Skeletal muscle satellite cell (primary cell): ENCODE measurements at regions not wholly inside any gene's neighbourhood (a gene's known extent, or its start where the extent isn't known, plus 50 kb on each side); places are given as distances from the start of the nearest gene placed in this dataset.

Experiments
- H3K27me3 ChIP-seq: 2 replicates; pipeline ENCODE4 v1.7.0; 2013; ENCODE audit warnings: low read length; ENCODE audit not compliant: control insufficient read depth, insufficient read depth
- H3K36me3 ChIP-seq: 2 replicates; pipeline ENCODE4 v1.7.0; 2013; ENCODE audit warnings: mild to moderate bottlenecking, control low read depth, low read length; ENCODE audit not compliant: insufficient read depth
- H3K4me1 ChIP-seq: 2 replicates; pipeline ENCODE4 v1.7.0; 2013; ENCODE audit warnings: low read length; ENCODE audit not compliant: control insufficient read depth, insufficient read depth
- H3K4me2 ChIP-seq: 2 replicates; pipeline ENCODE4 v1.7.0; 2013; ENCODE audit warnings: mild to moderate bottlenecking, low read length
- H3K4me3 ChIP-seq: 2 replicates; pipeline ENCODE4 v1.7.0; 2013; ENCODE audit warnings: low read length
- H3K9ac ChIP-seq: 2 replicates; pipeline ENCODE4 v1.7.0; 2013; ENCODE audit warnings: mild to moderate bottlenecking, low read depth, low read length, moderate library complexity
- H3K9me3 ChIP-seq: replicated peaks from 2 replicates; pipeline ENCODE4 v1.7.0; 2013; ENCODE audit warnings: mild to moderate bottlenecking, control low read depth, low read length

- H3K4me3 ChIP-seq: no peak overlapping the region
- no peaks in the 10 kb centered on the region for H3K9me3 ChIP-seq
- peak overlapping the region; percentile 15 for H3K4me2 ChIP-seq
- H3K4me1 ChIP-seq: peaks cover 20% of the 10 kb centered on the region
- no peaks in the 10 kb centered on the region for H3K27me3 ChIP-seq
- no peaks in the 10 kb centered on the region for H3K36me3 ChIP-seq
- no peak overlapping the region for H3K9ac ChIP-seq
Observed at GRCh38 chr6:126824226-126824625, 294.2 kb upstream of the RSPO3 start.

- H3K36me3 ChIP-seq: no peaks in the 10 kb centered on the region
- no peak overlapping the region for H3K9ac ChIP-seq
- no peak overlapping the region for H3K4me3 ChIP-seq
- H3K9me3 ChIP-seq: no peaks in the 10 kb centered on the region
- peaks cover 20% of the 10 kb centered on the region for H3K4me1 ChIP-seq
- no peaks in the 10 kb centered on the region for H3K27me3 ChIP-seq
- peak overlapping the region; percentile 11 for H3K4me2 ChIP-seq
Observed at GRCh38 chr6:126824815-126825214, 293.7 kb upstream of the RSPO3 start.

- Histone ChIP-seq H3K4me1 (peaks cover 20% of the 10 kb centered on the region), H3K36me3 (no peaks in the 10 kb centered on the region), H3K4me2 (no peak overlapping the region), H3K4me3 (no peak overlapping the region), H3K9me3 (no peaks in the 10 kb centered on the region), H3K9ac (no peak overlapping the region), H3K27me3 (no peaks in the 10 kb centered on the region)
Observed at GRCh38 chr6:126826166-126826714, 292.2 kb upstream of the RSPO3 start.

GRCh38 chr6:126831461-126831860, 287.0 kb upstream of the RSPO3 start:
- no peaks in the 10 kb centered on the region for H3K27me3 ChIP-seq
- H3K4me3 ChIP-seq: no peak overlapping the region
- no peak overlapping the region for H3K4me2 ChIP-seq
- H3K36me3 ChIP-seq: no peaks in the 10 kb centered on the region
- no peaks in the 10 kb centered on the region for H3K9me3 ChIP-seq
- H3K4me1 ChIP-seq: peaks cover 6% of the 10 kb centered on the region
- H3K9ac ChIP-seq: no peak overlapping the region

GRCh38 chr6:126842769-126843168, 275.7 kb upstream of the RSPO3 start:
- H3K4me2 ChIP-seq: no peak overlapping the region
- no peak overlapping the region for H3K4me3 ChIP-seq
- no peaks in the 10 kb centered on the region for H3K4me1 ChIP-seq
- no peaks in the 10 kb centered on the region for H3K9me3 ChIP-seq
- H3K9ac ChIP-seq: no peak overlapping the region
- H3K36me3 ChIP-seq: no peaks in the 10 kb centered on the region
- no peaks in the 10 kb centered on the region for H3K27me3 ChIP-seq

- H3K36me3 ChIP-seq: no peaks in the 10 kb centered on the region
- no peaks in the 10 kb centered on the region for H3K4me1 ChIP-seq
- no peak overlapping the region for H3K4me3 ChIP-seq
- H3K9me3 ChIP-seq: no peaks in the 10 kb centered on the region
- no peak overlapping the region for H3K9ac ChIP-seq
- no peak overlapping the region for H3K4me2 ChIP-seq
- H3K27me3 ChIP-seq: no peaks in the 10 kb centered on the region
Observed at GRCh38 chr6:126848119-126848518, 270.4 kb upstream of the RSPO3 start.

- H3K4me1 ChIP-seq: no peaks in the 10 kb centered on the region
- H3K9ac ChIP-seq: no peak overlapping the region
- no peak overlapping the region for H3K4me3 ChIP-seq
- no peaks in the 10 kb centered on the region for H3K27me3 ChIP-seq
- no peaks in the 10 kb centered on the region for H3K9me3 ChIP-seq
- H3K36me3 ChIP-seq: no peaks in the 10 kb centered on the region
- H3K4me2 ChIP-seq: no peak overlapping the region
Observed at GRCh38 chr6:126867641-126868040, 250.8 kb upstream of the RSPO3 start.

DNA sequence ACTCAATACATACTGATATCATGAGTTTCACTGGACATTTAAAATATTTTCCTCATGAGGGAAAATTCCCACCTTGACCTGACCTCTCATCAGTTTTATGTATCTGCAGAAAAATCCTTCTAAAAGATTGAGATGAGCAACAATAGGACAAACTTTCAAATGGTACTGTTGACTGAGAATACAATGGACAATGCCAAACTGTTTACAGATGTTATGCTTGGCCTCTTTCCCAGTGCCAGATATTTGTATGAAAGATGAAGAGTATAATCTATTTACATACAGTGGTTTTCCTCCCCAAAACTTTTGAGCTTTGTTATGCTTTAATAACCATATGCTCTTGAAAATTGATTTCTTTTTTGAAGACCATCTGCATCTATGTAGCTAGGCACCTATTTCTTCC, 245.1 kb upstream of the RSPO3 start:
- H3K9ac ChIP-seq: no peak overlapping the region
- no peak overlapping the region for H3K4me3 ChIP-seq
- H3K36me3 ChIP-seq: no peaks in the 10 kb centered on the region
- H3K9me3 ChIP-seq: no peaks in the 10 kb centered on the region
- no peaks in the 10 kb centered on the region for H3K27me3 ChIP-seq
- no peaks in the 10 kb centered on the region for H3K4me1 ChIP-seq
- H3K4me2 ChIP-seq: no peak overlapping the region

DNA sequence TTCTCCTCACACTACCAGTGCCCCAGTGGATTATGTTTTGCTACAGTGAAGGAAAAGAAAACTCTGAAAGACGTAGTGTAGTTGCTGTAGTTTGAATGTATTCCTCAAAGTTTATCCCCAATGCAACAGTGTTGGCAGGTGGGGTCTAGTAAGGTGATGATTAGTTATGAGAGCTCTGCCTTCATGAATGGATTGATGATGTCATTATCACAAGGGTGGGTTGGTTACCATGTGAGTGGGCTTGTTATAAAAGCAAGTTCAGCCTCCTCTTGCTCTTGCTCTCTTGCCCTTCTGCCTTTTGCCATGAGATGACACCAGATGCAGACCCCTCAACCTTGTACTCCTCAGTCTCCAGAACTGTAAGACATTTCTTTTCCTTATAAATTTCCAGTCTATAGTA, 244.7 kb upstream of the RSPO3 start:
- H3K4me2 ChIP-seq: no peak overlapping the region
- no peaks in the 10 kb centered on the region for H3K4me1 ChIP-seq
- no peak overlapping the region for H3K9ac ChIP-seq
- H3K9me3 ChIP-seq: no peaks in the 10 kb centered on the region
- H3K27me3 ChIP-seq: no peaks in the 10 kb centered on the region
- H3K36me3 ChIP-seq: no peaks in the 10 kb centered on the region
- H3K4me3 ChIP-seq: no peak overlapping the region

DNA sequence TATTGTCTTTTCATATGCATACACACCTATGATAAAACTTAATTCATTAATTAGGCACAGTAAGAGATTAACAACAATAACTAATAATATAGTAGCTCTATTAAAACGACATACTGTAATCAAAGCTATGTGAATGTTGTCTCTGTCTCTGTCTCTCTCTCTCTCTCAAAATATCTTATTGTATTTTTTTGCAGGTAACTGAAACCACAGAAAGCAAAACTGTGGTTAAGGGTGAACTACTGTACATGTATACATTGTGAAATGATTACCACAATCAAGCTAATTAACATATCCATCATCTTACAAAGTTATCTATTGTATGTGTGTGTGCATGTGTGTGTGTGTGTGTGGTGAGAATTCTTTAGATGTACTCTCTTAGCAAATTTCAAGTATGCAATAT, 242.0 kb upstream of the RSPO3 start:
- Histone ChIP-seq H3K4me2 (no peak overlapping the region), H3K36me3 (no peaks in the 10 kb centered on the region), H3K4me3 (no peak overlapping the region), H3K27me3 (no peaks in the 10 kb centered on the region), H3K9me3 (no peaks in the 10 kb centered on the region), H3K9ac (no peak overlapping the region), H3K4me1 (peaks cover 3% of the 10 kb centered on the region)

DNA sequence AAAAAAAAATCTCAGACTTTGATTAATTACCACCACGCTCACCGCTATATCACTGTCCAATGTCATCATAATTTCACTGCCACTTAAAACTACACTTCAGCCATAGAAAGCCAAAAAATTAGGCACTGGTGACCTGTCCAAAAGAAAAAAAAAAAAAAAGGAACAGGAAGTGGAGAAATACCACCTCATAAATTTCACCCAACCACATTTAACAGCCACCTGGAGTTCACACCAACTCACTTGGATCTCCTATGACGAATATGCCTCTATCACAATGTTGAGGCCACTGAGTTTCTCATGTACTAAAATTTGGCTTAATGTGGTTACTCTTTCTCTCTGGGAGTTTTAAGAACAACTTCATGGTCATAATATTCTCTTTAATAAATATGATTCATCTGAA, 237.5 kb upstream of the RSPO3 start:
- no peaks in the 10 kb centered on the region for H3K27me3 ChIP-seq
- peaks cover 3% of the 10 kb centered on the region for H3K4me1 ChIP-seq
- no peak overlapping the region for H3K4me3 ChIP-seq
- H3K9ac ChIP-seq: no peak overlapping the region
- H3K9me3 ChIP-seq: no peaks in the 10 kb centered on the region
- no peak overlapping the region for H3K4me2 ChIP-seq
- no peaks in the 10 kb centered on the region for H3K36me3 ChIP-seq

DNA sequence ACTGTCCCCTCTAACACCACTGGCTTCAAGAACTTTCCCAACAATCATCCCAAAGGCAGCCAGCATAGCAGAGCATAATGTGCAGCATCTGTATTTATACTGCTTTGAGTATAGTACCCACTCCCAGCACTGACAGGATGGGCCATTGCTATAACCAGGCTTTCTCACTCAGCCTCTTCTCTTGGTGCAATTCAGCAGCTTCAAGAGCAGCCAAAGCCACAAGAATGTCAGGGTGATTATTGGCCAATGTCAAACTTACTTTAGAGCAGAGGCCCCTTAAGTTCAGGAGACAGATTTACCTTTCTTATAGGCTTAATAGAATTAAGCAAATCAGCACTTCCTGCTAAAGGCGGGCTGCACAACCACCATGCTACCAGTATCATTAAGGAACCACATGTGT, 232.4 kb upstream of the RSPO3 start:
- Histone ChIP-seq H3K9ac (no peak overlapping the region), H3K27me3 (no peaks in the 10 kb centered on the region), H3K36me3 (no peaks in the 10 kb centered on the region), H3K4me3 (no peak overlapping the region), H3K4me1 (peaks cover under 1% of the 10 kb centered on the region), H3K9me3 (no peaks in the 10 kb centered on the region), H3K4me2 (no peak overlapping the region)
